Activated B cell treated with CpG ODN at 0.5 μM for 24 hours (primary cell): ENCODE measurements at regions not wholly inside any gene's neighbourhood (a gene's known extent, or its start where the extent isn't known, plus 50 kb on each side); places are given as distances from the start of the nearest gene placed in this dataset.

ENCODE experiments used
- ATAC-seq: fragments of 200-7000 bp; cut with Tn5 transposase; one replicate; pipeline ENCODE4 v1.10.0; 2021; ENCODE audit warnings: low read depth, mild to moderate bottlenecking, moderate library complexity
- CTCF ChIA-PET: fragments of 350-600 bp; sonication (Branson Sonifier 250); formaldehyde crosslinking; loops from one replicate; lab custom pipeline; 2021; ENCODE audit warnings: antibody characterized with exemption; lab: Charles Lee
- POLR2A ChIA-PET: fragments of 350-600 bp; sonication (Branson Sonifier 250); formaldehyde crosslinking; loops from one replicate; lab custom pipeline; 2021; ENCODE audit warnings: antibody characterized with exemption; lab: Charles Lee
- DNase-seq: peaks from one replicate; pipeline ENCODE4 v3.0.0; 2022
- H3K27ac Mint-ChIP-seq: one replicate; pipeline ENCODE4 v1.8.0; 2020; ENCODE audit warnings: mixed read lengths
- H3K27me3 Mint-ChIP-seq: one replicate; pipeline ENCODE4 v1.8.0; 2021; ENCODE audit warnings: mixed read lengths
- H3K36me3 Mint-ChIP-seq: one replicate; pipeline ENCODE4 v1.8.0; 2021; ENCODE audit warnings: low read depth, mixed read lengths
- H3K4me1 Mint-ChIP-seq: one replicate; pipeline ENCODE4 v1.8.0; 2021; ENCODE audit warnings: mixed read lengths
- H3K4me3 Mint-ChIP-seq: one replicate; pipeline ENCODE4 v1.8.0; 2020; ENCODE audit warnings: mild to moderate bottlenecking, mixed read lengths
- H3K9me3 Mint-ChIP-seq: one replicate; pipeline ENCODE4 v1.8.0; 2020; ENCODE audit warnings: mixed read lengths
- CTCF ChIP-seq: fragments of 200-600 bp; IDR thresholded peaks from one replicate; pipeline ENCODE4 v1.8.0; 2022; ENCODE audit warnings: antibody characterized with exemption, mild to moderate bottlenecking
- intact Hi-C: fragments of 100-400 bp; cut with micrococcal nuclease; formaldehyde crosslinking; loops from one replicate; pipeline ENCODE4 v1.15.1; 2024

- DNase-seq = no peak
- no peak overlapping the region for H3K4me3 Mint-ChIP-seq
- CTCF ChIA-PET = no interaction called here
- H3K4me1 Mint-ChIP-seq = no peaks in the 10 kb centered on the region
- no peak overlapping the region for H3K27ac Mint-ChIP-seq
- POLR2A ChIA-PET = no interaction called here
- peaks cover 9% of the 10 kb centered on the region for H3K9me3 Mint-ChIP-seq
- no peak for ATAC-seq
- H3K36me3 Mint-ChIP-seq = no peaks in the 10 kb centered on the region
- no peak for TF ChIP-seq CTCF
- intact Hi-C loops = no loop called here
- H3K27me3 Mint-ChIP-seq = no peaks in the 10 kb centered on the region
These were observed 152.9 kb upstream of the COL21A1 start for GRCh38 chr6:56400273-56400672.

GRCh38 chr6:56399672-56400263 lies 152.4 kb upstream of the COL21A1 start:
- Mint-ChIP-seq H3K36me3 (no peaks in the 10 kb centered on the region), H3K27me3 (no peaks in the 10 kb centered on the region), H3K4me1 (no peaks in the 10 kb centered on the region), H3K27ac (no peak overlapping the region), H3K4me3 (no peak overlapping the region), H3K9me3 (peaks cover 9% of the 10 kb centered on the region)
- ATAC-seq (no peak), DNase-seq (no peak)
- intact Hi-C loops = no loop called here
- POLR2A ChIA-PET = no interaction called here
- CTCF ChIA-PET = no interaction called here
- TF ChIP-seq CTCF = no peak

DNA sequence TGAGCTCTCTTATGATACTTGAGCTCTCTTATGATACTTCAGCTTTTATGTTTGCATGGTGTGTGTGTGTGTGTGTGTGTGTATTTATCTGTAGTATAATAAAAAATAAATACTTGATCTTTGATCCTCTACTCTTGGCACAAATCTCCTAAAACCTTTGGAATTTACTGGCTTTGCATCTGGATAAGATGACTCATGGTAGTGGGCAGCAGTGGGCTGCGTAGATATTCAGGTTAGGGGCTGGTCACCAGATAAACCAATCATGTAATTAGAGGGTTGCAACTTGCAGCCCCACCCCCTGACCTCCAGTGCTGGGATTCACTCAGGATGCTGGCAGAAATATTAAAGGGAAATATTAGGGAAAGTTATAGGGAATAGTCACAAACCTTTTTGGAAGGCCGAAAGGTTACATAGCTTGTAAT lies 151.9 kb upstream of the COL21A1 start:
- no peaks in the 10 kb centered on the region for H3K4me1 Mint-ChIP-seq
- CTCF ChIA-PET = no interaction called here
- no peak overlapping the region for H3K4me3 Mint-ChIP-seq
- no peaks in the 10 kb centered on the region for H3K36me3 Mint-ChIP-seq
- intact Hi-C loops = no loop called here
- POLR2A ChIA-PET = no interaction called here
- H3K9me3 Mint-ChIP-seq = peaks cover 9% of the 10 kb centered on the region
- H3K27ac Mint-ChIP-seq = no peak overlapping the region
- ATAC-seq (no peak), DNase-seq (no peak)
- H3K27me3 Mint-ChIP-seq = no peaks in the 10 kb centered on the region
- no peak for TF ChIP-seq CTCF

DNA sequence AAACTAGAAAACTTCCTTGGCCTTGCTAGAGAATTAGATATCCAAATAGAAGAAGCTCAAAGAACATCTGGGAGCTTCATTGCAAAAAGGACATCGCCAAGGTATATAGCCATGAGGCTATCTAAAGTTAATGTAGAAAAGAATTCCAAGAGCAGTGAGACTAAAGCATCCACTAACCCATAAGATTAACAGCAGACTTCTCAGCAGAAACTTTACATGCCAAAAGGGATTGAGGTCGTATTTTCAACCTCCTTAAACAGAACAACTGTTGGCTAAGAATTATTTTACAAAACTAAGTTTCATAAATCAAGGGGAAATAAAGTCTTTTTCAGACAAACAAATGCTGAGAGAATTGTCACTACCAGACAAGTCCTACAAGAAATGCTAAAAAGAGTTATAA lies 149.1 kb upstream of the COL21A1 start:
- DNase-seq = no peak
- intact Hi-C loops = no loop called here
- ATAC-seq = no peak
- Mint-ChIP-seq H3K27me3 (no peaks in the 10 kb centered on the region), H3K4me3 (no peak overlapping the region), H3K4me1 (no peaks in the 10 kb centered on the region), H3K9me3 (peaks cover 1% of the 10 kb centered on the region), H3K27ac (no peak overlapping the region), H3K36me3 (no peaks in the 10 kb centered on the region)
- TF ChIP-seq CTCF = no peak
- ChIA-PET POLR2A (no interaction called here), CTCF (no interaction called here)

DNA sequence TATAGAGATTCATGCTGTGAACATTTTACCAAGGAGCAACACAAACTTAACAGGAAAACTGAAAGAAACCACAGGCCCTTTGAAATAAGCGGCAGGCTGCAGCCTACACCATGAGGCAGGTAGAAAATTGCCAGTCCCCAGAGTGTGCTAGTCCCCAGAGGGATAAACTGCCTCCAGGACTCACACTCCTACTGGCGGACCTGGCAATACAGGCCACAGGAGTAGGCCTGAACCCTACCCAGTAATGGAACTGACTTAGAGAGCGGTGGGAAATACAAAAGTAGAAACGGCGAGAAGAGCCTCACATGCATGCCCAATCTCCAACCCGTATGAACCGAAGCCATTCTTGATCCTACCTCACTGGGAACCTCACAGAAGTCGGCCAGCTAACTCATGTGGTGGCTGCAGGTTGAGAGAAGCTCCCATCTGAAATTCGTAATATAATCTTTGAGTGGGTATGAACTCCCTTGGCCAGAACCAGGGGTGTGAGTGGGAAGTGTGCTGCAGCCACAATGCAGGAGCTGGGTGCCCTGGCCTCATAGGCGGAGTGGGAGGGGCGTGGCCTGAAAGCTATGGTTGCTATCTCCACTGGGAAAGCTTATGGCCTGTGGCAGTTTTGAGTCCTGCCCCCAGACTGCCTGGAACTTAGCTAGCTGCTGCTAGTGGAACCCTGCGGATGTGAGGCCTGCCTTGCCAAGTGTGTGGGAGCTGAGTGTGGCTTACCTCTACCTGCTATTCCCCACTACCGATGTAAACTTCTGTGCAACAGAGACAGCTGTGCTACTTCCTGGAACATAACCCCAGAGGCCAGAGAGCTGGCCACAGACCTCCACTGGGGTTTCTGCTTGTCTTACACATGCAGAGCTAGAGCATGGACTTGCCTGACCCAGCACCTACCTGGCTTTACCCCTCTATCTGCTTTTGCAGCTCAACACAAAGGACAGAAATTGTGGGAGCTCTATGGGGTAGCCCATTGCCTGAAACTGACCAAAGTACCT lies 146.5 kb upstream of the COL21A1 start:
- POLR2A ChIA-PET = no interaction called here
- intact Hi-C loops = no loop called here
- Mint-ChIP-seq H3K27ac (no peak overlapping the region), H3K4me1 (no peaks in the 10 kb centered on the region), H3K9me3 (peaks cover 8% of the 10 kb centered on the region), H3K27me3 (no peaks in the 10 kb centered on the region), H3K4me3 (no peak overlapping the region), H3K36me3 (no peaks in the 10 kb centered on the region)
- ATAC-seq = no peak
- TF ChIP-seq CTCF = no peak
- CTCF ChIA-PET = no interaction called here
- DNase-seq = no peak
